Common myeloid progenitor, CD34-positive (primary cell): ENCODE measurements at regions not wholly inside any gene's neighbourhood (a gene's known extent, or its start where the extent isn't known, plus 50 kb on each side); places are given as distances from the start of the nearest gene placed in this dataset.
"Not testable (repeated sequence)": the region's sequence is repeated elsewhere in the genome, so short reads cannot be mapped to it uniquely, and the experiment has no call there.

Experiments used
- CTCF ChIA-PET: fragments of 350-600 bp; sonication (Branson Sonifier 250); formaldehyde crosslinking; loops from one replicate; lab custom pipeline; 2021; ENCODE audit warnings: antibody characterized with exemption; lab: Charles Lee
- POLR2A ChIA-PET: fragments of 350-600 bp; sonication (Branson Sonifier 250); formaldehyde crosslinking; loops from one replicate; lab custom pipeline; 2021; ENCODE audit warnings: antibody characterized with exemption; lab: Charles Lee
- DNase-seq, 3 donors: peaks; one replicate each; pipeline versions ENCODE4 v3.0.0 to v3.0.0-alpha.2; 2013
- H3K27ac ChIP-seq, 2 experiments: 1 replicate in 1 of 2; 2 replicates in 1 of 2; pipeline ENCODE4 v1.7.0; 2013; ENCODE audit warnings: inconsistent platforms in 2 of 2, low read length in 2 of 2, mild to moderate bottlenecking in 2 of 2, low read depth in 1 of 2, moderate library complexity in 1 of 2; ENCODE audit not compliant: severe bottlenecking in 2 of 2, insufficient read depth in 1 of 2, poor library complexity in 1 of 2
- H3K27me3 ChIP-seq, 5 experiments: replicated peaks in 2 of 5; 1 replicate in 3 of 5; 2 replicates in 2 of 5; pipeline versions ENCODE4 v1.6.1 to v1.7.0; 2013; ENCODE audit warnings: low read length in 4 of 5, mild to moderate bottlenecking in 2 of 5, moderate library complexity in 2 of 5, inconsistent platforms in 1 of 5; ENCODE audit not compliant: insufficient read depth in 5 of 5, control insufficient read depth in 4 of 5
- H3K36me3 ChIP-seq, 4 experiments: 1 replicate in 2 of 4; 2 replicates in 2 of 4; pipeline versions ENCODE4 v1.6.1 to v1.7.0; 2013; ENCODE audit warnings: low read length in 3 of 4, control low read depth in 1 of 4, mild to moderate bottlenecking in 1 of 4; ENCODE audit not compliant: control insufficient read depth in 4 of 4, insufficient read depth in 4 of 4
- H3K4me1 ChIP-seq, 4 experiments: 1 replicate in 3 of 4; 2 replicates in 1 of 4; pipeline versions ENCODE4 v1.6.1 to v1.7.1; 2013; ENCODE audit warnings: low read length in 3 of 4, mild to moderate bottlenecking in 3 of 4, control low read depth in 1 of 4, inconsistent platforms in 1 of 4, moderate library complexity in 1 of 4; ENCODE audit not compliant: control insufficient read depth in 4 of 4, insufficient read depth in 4 of 4; ENCODE audit errors: control extremely low read depth in 1 of 4
- H3K4me3 ChIP-seq, 7 experiments: 1 replicate in 4 of 7; 2 replicates in 3 of 7; pipeline versions ENCODE4 v1.5.1 to v1.7.0; 2013; ENCODE audit warnings: mild to moderate bottlenecking in 7 of 7, low read length in 6 of 7, moderate library complexity in 6 of 7, inconsistent platforms in 2 of 7, low read depth in 2 of 7, control low read depth in 1 of 7; ENCODE audit not compliant: insufficient read depth in 4 of 7, control insufficient read depth in 1 of 7; ENCODE audit errors: extremely low read depth in 1 of 7
- H3K9me3 ChIP-seq, 5 experiments: 1 replicate in 4 of 5; 2 replicates in 1 of 5; pipeline versions ENCODE4 v1.6.1 to v1.7.1; 2013; ENCODE audit warnings: low read length in 4 of 5, mild to moderate bottlenecking in 2 of 5, inconsistent platforms in 1 of 5, low read depth in 1 of 5, moderate library complexity in 1 of 5; ENCODE audit not compliant: control insufficient read depth in 4 of 5, insufficient read depth in 2 of 5; ENCODE audit errors: control extremely low read depth in 1 of 5
- WGBS: methylation state at CpG from one replicate; pipeline ENCODE4 v1.1.5; 2013; ENCODE audit not compliant: insufficient coverage; 5-methylcytosine and 5-hydroxymethylcytosine counted together

DNA sequence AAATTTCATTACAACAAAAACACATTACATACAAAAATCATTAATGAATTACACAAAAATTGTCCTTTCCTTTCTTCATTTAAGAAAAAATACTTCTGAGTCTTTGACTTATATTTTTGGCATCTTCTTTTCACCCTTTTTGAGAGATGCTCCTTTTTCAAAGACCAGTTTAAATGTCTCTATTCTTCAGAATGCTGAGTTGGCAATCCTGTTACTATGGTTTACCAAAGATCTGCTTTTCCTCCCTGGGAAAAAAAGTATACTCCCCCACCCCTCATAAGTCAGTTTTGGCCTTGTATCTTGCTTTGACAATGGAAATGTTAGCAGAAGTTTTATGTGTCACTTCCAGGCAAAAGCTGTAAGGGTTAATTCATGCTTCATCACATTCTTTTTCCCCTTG, 198.4 kb upstream of the GRM3 start:
- CTCF ChIA-PET = interaction anchor here (1.2 kb wide), 1 partner anchor 17 kb away, joined by 3 read pairs; no protein-coding TSS in a partner anchor

GRCh38 chr7:86444245-86444644, 199.5 kb upstream of the GRM3 start:
- WGBS = 80% methylated on average over 1 of the region's 2 CpGs
- CTCF ChIA-PET = no interaction called here
- Histone ChIP-seq H3K27me3 (no peaks in the 10 kb centered on the region), H3K4me1 (no peaks in the 10 kb centered on the region), H3K4me3 (no peak overlapping the region), H3K27ac (no peak overlapping the region), H3K9me3 (no peaks in the 10 kb centered on the region), H3K36me3 (no peaks in the 10 kb centered on the region)
- POLR2A ChIA-PET = no interaction called here
- DNase-seq = no peak

More for the DNA sequence above, 198.4 kb upstream of the GRM3 start:
- no peaks in the 10 kb centered on the region for H3K36me3 ChIP-seq
- H3K27ac ChIP-seq = no peak overlapping the region
- POLR2A ChIA-PET = interaction anchor here (0.6 kb wide), 1 partner anchor 168 kb away, joined by 4 read pairs; no protein-coding TSS in a partner anchor
- no peak for DNase-seq
- H3K27me3 ChIP-seq = no peaks in the 10 kb centered on the region
- H3K9me3 ChIP-seq = no peaks in the 10 kb centered on the region
- no peaks in the 10 kb centered on the region for H3K4me1 ChIP-seq
- H3K4me3 ChIP-seq = no peak overlapping the region

- H3K4me3 ChIP-seq, H3K9me3 ChIP-seq, DNase-seq, CTCF ChIA-PET, H3K27ac ChIP-seq, POLR2A ChIA-PET, H3K27me3 ChIP-seq, H3K36me3 ChIP-seq, H3K4me1 ChIP-seq: not testable (repeated sequence)
- 96% methylated on average over 19 of the region's 29 CpGs for WGBS
These were observed 203.3 kb upstream of the GRM3 start for GRCh38 chr7:86440420-86440819.

- no peaks in the 10 kb centered on the region for H3K4me1 ChIP-seq
- H3K36me3 ChIP-seq = no peaks in the 10 kb centered on the region
- no peak for DNase-seq
- POLR2A ChIA-PET = no interaction called here
- no peak overlapping the region for H3K27ac ChIP-seq
- CTCF ChIA-PET = no interaction called here
- no peaks in the 10 kb centered on the region for H3K27me3 ChIP-seq
- no CpG with 5 or more reads among the region's 2 CpGs for WGBS
- H3K4me3 ChIP-seq = no peak overlapping the region
- no peaks in the 10 kb centered on the region for H3K9me3 ChIP-seq
These were observed 205.7 kb upstream of the GRM3 start for GRCh38 chr7:86437951-86438450.

- Histone ChIP-seq H3K4me3 (no peak overlapping the region), H3K4me1 (no peaks in the 10 kb centered on the region), H3K9me3 (no peaks in the 10 kb centered on the region), H3K27ac (no peak overlapping the region), H3K27me3 (no peaks in the 10 kb centered on the region), H3K36me3 (no peaks in the 10 kb centered on the region)
- no peak for DNase-seq
- 88% methylated on average over 1 of the region's 4 CpGs for WGBS
- POLR2A ChIA-PET = no interaction called here
- CTCF ChIA-PET = no interaction called here
These were observed 211.9 kb upstream of the GRM3 start for GRCh38 chr7:86431761-86432160.

DNA sequence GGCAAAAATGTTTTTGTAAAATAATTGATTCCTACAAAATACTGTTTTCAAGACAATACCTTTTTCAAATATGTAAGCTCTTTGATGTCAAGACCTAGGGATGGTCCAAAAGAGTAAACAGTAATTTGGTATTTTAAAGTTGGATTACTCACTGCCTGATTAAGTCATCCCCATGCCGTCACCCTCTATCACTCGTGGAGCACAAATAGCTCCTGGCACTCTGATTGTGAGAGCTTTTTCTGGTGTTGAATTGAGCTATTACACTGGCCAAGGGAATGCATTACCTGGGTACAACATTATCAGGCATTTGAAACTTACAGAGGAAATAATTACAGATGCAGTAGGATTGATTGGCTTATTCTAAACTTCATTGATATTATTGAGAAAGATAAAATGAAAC, 231.9 kb upstream of the GRM3 start:
- no peaks in the 10 kb centered on the region for H3K36me3 ChIP-seq
- no peaks in the 10 kb centered on the region for H3K9me3 ChIP-seq
- ChIA-PET POLR2A (no interaction called here), CTCF (no interaction called here)
- H3K4me1 ChIP-seq = no peaks in the 10 kb centered on the region
- H3K27me3 ChIP-seq = no peaks in the 10 kb centered on the region
- no peak for DNase-seq
- 100% methylated on average over 2 of the region's 2 CpGs for WGBS
- no peak overlapping the region for H3K27ac ChIP-seq
- no peak overlapping the region for H3K4me3 ChIP-seq

DNA sequence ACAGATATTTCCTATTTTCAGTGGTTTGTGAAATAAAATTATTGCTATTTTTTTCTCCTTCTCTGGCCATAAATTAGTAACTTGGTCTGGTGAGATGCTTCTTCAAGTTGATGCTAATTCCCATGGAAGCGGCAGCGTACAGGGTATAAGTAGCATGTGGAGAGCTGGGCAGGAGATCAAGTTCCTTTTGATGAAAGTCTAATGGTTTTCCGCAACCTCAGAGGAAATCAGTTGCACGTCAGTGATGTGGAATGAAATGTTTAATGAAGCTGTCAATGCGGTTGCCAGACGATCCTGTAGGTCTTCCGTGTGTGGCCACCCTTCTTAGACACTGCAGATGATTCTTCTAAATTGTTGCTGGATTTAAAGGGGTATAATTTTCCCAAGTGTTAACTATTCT, 236.4 kb upstream of the GRM3 start:
- H3K27me3 ChIP-seq = no peaks in the 10 kb centered on the region
- no peak for DNase-seq
- POLR2A ChIA-PET = no interaction called here
- CTCF ChIA-PET = no interaction called here
- H3K27ac ChIP-seq = no peak overlapping the region
- H3K4me3 ChIP-seq = no peak overlapping the region
- H3K9me3 ChIP-seq = no peaks in the 10 kb centered on the region
- 94% methylated on average over 7 of the region's 7 CpGs for WGBS
- no peaks in the 10 kb centered on the region for H3K4me1 ChIP-seq
- no peaks in the 10 kb centered on the region for H3K36me3 ChIP-seq
